ENCODE measurements at regions not wholly inside any gene's neighbourhood (a gene's known extent, or its start where the extent isn't known, plus 50 kb on each side); places are given as distances from the start of the nearest gene placed in this dataset.
"Not testable (repeated sequence)": the region's sequence is repeated elsewhere in the genome, so short reads cannot be mapped to it uniquely, and the experiment has no call there.

GRCh38 chr6:150739711-150740349, 125.7 kb upstream of the MTHFD1L start:
- DNase-seq (ENCODE audit: low read depth, low spot score), result no peak

GRCh38 chr6:150740453-150740852, 125.0 kb upstream of the MTHFD1L start:
- no peak for DNase-seq (ENCODE audit: low read depth, low spot score)

GRCh38 chr6:150741633-150742200, 123.8 kb upstream of the MTHFD1L start:
- DNase-seq (ENCODE audit: low read depth, low spot score), result no peak

- no peak for DNase-seq (ENCODE audit: low read depth, low spot score)
These were observed 120.8 kb upstream of the MTHFD1L start for GRCh38 chr6:150744522-150745260.

- DNase-seq (ENCODE audit: low read depth, low spot score), result no peak
These were observed 119.6 kb upstream of the MTHFD1L start for GRCh38 chr6:150745896-150746295.

GRCh38 chr6:150747155-150747554, 118.3 kb upstream of the MTHFD1L start:
- DNase-seq (ENCODE audit: low read depth, low spot score), result no peak

- DNase-seq (ENCODE audit: low read depth, low spot score), result no peak
These were observed 116.3 kb upstream of the MTHFD1L start for GRCh38 chr6:150749091-150749670.

- DNase-seq (ENCODE audit: low read depth, low spot score), result no peak
These were observed 114.2 kb upstream of the MTHFD1L start for GRCh38 chr6:150751296-150751695.

- DNase-seq (ENCODE audit: low read depth, low spot score), result no peak
These were observed 113.1 kb upstream of the MTHFD1L start for GRCh38 chr6:150752409-150752808.

GRCh38 chr6:150753371-150754064, 112.0 kb upstream of the MTHFD1L start:
- no peak for DNase-seq (ENCODE audit: low read depth, low spot score)

- no peak for DNase-seq (ENCODE audit: low read depth, low spot score)
These were observed 110.5 kb upstream of the MTHFD1L start for GRCh38 chr6:150755042-150755441.

- no peak for DNase-seq (ENCODE audit: low read depth, low spot score)
These were observed 110.0 kb upstream of the MTHFD1L start for GRCh38 chr6:150755524-150755923.

GRCh38 chr6:150756173-150756572, 109.3 kb upstream of the MTHFD1L start:
- no peak for DNase-seq (ENCODE audit: low read depth, low spot score)

GRCh38 chr6:150757807-150758206, 107.7 kb upstream of the MTHFD1L start:
- not testable (repeated sequence) for DNase-seq (ENCODE audit: low read depth, low spot score)

GRCh38 chr6:150759483-150759882, 106.0 kb upstream of the MTHFD1L start:
- DNase-seq (ENCODE audit: low read depth, low spot score), result no peak

- DNase-seq (ENCODE audit: low read depth, low spot score), result no peak
These were observed 103.7 kb upstream of the MTHFD1L start for GRCh38 chr6:150761771-150762170.

GRCh38 chr6:150764334-150765066, 101.0 kb upstream of the MTHFD1L start:
- DNase-seq (ENCODE audit: low read depth, low spot score), result no peak

- DNase-seq (ENCODE audit: low read depth, low spot score), result no peak
These were observed 100.3 kb upstream of the MTHFD1L start for GRCh38 chr6:150765067-150765764.

GRCh38 chr6:150766201-150766997, 99.1 kb upstream of the MTHFD1L start:
- no peak for DNase-seq (ENCODE audit: low read depth, low spot score)

GRCh38 chr6:150767161-150767560, 98.3 kb upstream of the MTHFD1L start:
- DNase-seq (ENCODE audit: low read depth, low spot score), result no peak
